DMS153 treated with DMSO at 0.1 percent for 48 hours (cell line): ENCODE measurements at regions not wholly inside any gene's neighbourhood (a gene's known extent, or its start where the extent isn't known, plus 50 kb on each side); places are given as distances from the start of the nearest gene placed in this dataset.
"Not testable (repeated sequence)": the region's sequence is repeated elsewhere in the genome, so short reads cannot be mapped to it uniquely, and the experiment has no call there.

Experiments used
- DNase-seq: peaks from one replicate; lab custom pipeline; 2025; ENCODE audit not compliant: unreplicated experiment; lab: John Stamatoyannopoulos, UW

DNA sequence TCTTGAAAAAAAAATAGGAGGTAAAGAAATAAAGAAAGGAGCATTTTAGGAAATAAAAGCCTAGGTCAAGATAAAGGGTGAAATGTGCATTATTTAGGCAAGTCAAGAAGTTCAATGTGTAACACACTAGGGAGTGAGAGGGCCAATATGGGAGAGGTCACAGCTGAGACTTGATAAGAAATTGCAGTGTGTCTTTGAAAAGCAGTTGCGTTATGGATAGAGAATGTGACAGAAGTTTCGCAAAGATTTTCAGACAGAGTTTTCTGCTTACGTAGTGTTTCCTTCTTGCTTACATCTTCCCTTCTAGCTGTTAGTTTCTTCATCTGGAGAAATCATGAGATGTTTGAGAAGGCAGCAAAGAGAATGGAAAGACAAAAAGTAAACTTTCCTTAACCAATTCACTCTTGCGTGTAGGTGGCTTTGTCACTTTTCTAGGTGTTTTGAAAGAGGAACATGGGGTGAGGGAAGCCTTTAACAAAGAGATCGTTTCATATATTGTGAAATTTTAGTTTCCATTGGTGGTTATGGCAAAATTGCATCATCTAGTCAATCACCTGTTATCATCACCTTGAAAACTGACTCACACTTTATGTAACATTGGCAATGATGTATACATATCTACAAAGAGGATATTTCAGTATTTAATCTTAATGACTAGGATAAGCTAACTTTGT, 975.5 kb downstream of the OLFM4 start:
- DNase-seq: no peak

DNA sequence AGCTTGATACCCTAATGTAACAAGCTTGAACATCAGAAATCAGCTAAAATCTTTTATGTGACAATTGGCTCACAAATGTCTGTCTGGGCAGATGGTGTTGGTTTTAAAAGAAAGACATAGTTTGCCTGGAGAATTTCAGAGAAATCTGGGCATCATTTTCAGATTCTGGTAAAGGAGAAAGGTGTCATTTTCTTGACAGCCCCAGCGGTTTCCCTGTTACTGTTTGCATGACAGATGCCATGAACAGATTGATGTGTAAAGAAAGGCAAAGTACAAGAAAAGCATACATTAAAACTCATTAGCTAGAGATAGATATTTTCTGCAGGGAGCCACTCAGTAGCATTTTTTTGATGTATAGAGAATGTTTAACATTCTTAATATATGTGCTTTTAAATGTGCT, 987.9 kb downstream of the OLFM4 start:
- no peak for DNase-seq

DNA sequence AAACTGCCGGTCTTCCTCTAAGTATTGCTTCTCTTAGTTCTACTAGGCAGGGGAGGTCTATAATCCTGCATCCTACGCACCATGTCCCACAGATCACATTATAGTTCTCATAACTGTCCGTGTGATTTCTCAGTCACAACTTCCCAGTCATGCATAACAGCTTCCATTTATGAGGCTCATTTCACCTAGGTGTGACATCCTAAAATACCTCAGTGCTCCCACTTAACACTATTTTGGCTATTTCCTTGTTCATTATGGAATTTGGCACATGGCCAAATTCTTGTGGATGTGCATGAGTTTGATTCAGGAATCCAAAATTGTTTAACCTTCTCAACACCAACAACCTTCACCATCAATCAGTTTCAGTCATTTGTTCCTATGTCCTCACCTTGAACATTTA, 989.9 kb downstream of the OLFM4 start:
- no peak for DNase-seq

DNA sequence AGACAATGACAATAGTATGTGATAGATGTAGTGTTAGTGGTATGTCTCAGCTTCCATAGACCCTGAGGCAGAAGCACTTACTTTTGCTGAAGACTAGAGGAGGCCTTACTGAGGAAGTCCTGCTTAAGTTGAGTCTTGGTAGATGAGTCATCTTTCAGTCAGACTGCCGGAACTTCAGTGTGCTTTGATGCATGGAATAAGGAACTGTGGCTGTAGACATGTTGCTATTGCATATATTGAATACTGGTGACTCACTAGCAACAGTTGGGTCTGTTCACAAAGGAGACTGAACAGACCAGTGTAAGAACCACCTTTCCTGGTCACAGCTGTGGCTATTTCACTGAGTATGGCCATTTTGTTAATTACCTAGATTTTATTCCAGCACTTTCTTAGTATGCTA, 1000.6 kb downstream of the OLFM4 start:
- no peak for DNase-seq

DNA sequence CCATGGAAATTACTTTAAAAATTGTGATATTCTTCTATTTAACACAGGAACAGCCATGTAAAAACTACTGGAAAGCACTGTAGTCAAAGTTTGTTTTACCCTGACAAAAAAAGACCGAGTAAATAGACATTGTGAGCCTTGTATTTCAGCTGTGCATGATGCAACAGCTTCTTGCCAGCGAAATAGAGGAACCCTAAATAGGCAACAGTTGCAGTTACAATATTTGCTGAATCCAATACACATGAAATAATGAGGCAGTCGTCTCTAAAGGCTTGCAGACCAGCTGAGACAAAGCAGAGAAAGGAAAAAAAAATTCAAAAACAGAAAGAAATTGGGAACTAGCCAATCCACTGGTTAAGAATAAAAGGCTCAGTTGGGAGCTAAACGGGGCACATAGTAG, 1001.1 kb downstream of the OLFM4 start:
- DNase-seq: no peak

DNA sequence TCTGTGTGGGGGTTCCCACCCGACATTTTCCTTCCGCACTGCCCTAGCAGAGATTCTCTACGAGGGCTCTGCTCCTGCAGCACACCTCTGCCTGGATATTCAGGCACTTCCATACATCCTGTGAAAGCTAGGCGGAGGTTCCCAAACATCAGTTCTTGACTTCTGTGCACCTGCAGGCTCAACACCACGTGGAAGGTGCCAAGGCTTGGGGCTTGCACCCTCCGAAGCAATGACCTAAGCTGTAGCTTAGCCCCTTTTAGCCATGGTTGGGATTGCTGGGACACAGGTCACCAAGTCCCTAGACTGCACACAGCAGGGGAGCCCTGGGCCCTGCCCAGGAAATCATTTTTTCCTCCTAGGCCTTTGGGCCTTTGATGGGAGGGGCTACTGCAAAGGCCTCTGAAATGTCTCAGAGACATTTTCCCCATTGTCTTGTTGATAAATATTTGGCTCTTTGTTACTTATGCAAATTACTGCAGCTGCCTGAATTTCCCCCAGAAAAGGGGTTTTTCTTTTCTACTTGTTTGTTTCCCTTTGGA, 1004.8 kb downstream of the OLFM4 start:
- no peak for DNase-seq

DNA sequence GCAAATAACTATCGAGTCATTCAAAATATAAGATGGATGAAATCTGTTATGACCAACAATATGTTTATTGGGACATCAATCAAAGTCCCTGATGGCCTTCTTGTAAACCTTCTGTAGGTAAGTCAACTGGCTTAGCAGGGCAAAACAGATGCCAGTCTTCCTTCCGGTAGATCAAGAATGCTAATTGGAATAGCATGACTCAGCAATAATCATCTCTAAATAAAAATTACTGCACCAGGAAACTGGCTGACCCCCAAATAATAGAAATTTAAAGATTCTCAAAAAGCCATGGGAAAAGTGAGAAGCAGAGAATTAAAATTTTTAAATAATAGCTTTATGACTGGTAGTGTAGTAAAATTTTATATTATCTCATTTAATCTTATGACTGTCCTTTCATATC, 1005.4 kb downstream of the OLFM4 start:
- DNase-seq: no peak

DNA sequence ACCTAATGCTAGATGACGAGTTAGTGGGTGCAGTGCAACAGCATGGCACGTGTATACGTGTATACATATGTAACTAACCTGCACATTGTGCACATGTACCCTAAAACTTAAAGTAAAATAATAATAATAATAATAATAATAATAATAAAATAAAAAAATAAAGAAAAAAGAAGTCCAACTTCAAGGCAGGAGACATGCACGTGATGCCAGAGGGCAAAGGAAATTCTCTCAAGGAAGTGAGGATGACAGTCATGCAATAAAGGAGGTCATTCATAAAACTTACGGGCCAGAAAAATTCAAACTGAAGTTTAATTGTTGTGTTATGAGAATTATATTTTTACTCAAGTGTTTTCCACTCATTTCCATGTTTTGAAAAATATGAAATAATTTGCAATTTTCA, 1028.8 kb downstream of the OLFM4 start:
- not testable (repeated sequence) for DNase-seq

DNA sequence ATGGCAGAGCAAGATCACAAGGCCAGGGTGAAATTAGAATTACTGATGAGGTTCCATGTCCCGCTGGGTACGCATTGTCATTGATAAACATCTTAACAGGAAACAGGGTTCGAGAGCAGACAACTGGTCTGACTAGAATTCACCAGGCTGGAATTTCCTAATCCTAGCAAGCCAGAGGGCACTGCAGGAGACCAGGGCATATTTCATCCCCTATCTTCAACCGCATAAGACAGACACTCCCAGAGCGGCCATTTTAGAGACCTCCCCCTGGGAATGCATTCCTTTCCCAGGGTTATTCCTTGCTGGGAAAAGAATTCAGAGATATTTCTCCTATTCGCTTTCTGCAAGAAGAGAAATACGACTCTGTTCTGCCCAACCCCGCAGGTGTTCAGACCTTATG, 1041.3 kb downstream of the OLFM4 start:
- not testable (repeated sequence) for DNase-seq

DNA sequence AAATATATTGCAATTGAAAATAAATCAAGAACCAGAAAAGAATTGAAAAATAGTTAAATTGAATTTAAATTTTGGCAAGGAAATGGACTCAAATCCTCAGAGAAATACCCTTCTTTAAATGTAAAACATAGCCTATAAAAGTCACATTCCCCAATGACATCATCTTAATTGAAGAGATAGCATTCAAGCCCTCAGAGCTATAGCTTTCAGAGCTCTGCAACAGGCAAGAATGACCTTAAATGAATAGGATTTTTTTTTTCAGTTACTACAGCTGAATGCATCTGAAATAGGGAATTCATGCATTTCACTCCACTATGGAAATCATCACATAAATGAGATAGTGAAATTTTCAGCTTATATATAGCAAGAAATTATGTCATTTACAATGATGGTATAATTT, 1049.0 kb downstream of the OLFM4 start:
- DNase-seq: no peak

DNA sequence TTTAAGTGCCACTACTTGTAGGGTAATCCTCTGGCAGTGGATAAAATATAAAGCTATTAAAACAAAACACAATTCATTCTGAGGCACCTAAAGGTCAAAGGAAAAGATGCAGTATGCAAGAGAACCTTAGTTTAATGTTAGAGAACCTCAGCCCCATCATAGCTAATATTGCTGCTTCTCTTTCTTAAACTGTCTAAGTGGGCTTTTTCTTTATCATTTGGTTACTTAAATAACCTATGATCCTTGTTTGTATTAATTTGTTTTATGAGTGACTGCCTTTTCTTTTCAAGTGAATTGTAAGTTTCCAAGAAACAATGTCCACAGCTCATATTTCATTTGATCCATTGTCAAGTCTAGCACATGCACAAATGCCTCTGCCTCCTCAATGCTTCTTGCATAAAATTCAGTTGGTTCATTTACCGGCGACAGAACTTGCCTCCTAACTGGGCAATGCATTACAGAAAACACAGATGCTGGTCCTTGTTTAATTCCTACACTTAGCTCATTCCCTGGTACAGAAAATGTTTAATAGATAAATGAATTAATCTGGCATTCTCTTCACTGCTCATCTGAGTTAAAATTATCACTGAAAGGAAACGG, 1049.8 kb downstream of the OLFM4 start:
- no peak for DNase-seq

DNA sequence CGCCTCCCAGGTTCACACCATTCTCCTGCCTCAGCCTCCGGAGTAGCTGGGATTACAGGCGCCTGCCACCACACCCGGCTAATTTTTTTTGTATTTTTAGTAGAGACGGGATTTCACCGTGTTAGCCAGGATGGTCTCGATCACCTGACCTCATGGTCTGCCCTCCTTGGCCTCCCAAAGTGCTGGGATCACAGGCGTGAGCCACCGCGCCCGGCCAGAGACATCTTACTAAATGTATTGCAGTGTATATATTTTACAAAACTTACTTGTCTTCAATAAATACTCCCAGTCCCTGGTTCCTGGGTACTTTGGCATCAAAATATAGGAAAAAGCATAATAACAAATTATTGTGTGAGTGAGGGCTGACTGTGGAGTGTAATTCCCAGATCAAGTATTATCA, 1053.7 kb downstream of the OLFM4 start:
- DNase-seq: not testable (repeated sequence)

DNA sequence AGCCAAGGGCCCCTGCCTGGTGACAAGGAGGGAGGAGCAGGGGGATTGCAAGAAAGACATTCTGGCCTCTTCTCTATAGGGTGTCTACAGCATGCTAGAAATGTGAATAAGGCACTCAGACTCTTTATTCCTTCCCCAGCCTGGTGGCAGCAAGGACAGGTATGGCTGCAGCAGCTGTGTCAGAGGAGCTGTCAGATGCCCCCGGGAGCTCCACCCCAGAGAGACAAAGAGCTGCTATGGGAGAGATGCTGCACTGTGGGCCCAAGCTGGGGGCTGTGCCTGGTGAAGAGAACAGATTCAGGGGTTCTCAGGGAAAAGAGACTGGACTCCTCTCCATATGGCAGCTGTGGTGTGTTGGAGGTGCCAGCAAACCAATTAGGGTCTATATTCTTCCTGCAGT, 1063.3 kb downstream of the OLFM4 start:
- no peak for DNase-seq

DNA sequence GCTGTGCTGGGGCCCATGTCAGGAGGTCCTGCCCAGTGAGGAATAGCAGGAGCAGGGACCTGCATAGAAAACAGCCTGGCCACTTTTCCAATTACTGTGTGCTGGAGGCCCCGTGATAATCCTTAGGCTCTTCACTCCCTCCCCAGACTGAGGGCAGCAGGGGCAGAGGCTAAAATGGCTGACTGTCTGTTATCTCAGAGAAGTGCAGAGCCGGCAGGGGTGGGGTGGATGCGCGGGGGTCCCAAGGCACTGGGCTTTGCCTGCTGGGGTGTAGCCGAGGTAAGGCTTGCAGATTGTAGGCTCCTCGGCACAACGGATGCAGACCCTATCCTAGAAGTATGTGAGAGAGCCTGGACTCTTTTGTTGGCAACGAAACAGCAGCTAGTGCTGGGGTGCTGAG, 1064.1 kb downstream of the OLFM4 start:
- no peak for DNase-seq

DNA sequence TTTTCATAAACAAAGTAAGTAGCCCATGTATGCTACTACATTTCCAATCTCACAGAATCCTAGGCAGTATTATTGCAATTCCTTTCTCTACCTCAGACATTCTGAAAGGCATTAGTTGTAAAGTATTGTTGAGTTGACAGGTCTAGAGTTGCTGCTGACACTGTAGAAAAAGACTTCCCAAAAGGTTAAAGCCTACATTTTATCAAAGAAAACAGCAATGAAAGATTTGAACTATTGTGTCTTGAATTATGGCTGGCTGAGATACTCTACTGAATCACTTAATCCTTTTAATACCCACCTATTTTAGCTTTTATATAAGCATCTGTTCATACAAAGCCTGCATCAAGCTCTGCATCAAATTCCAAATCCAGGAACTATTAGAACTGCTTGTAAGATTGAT, 1082.0 kb downstream of the OLFM4 start:
- no peak for DNase-seq

DNA sequence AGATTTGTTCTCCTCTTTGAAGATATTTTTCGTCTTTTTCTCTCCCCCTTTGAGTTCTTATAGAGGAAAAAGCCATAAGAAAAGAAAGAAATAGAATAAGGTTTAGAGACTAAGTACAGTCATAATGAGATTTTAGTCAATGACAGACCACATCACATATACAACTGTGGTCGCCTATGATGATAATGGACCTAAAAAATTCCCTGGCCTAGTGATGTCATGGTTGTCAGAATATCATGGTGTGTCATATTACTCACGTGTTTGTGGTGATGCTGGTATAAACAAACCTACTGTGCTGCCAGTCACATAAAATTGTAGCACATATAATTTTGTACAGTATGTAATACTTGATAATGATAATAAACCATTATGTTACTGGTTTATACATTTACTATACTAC, 1096.1 kb downstream of the OLFM4 start:
- DNase-seq: no peak

DNA sequence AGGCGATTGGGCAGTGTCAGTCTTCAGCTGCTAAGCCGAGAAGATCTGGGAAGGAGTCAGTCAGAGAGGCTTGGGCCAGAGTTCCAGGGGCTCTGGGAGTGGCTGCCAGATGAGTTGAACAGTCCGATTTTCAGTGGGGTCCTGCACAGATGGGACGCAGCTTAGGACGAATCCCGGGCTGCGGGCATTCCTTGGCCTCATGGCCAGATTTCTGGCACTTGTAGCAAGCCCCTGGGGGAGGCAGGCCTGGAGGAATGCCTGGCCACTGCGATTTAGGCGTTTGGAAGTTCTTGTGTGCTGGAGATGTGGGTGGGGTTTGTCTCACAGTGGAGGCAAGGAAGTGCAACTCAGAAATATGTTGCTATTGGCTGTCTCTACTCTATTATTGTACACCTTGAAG, 1102.3 kb downstream of the OLFM4 start:
- DNase-seq: not testable (repeated sequence)

DNA sequence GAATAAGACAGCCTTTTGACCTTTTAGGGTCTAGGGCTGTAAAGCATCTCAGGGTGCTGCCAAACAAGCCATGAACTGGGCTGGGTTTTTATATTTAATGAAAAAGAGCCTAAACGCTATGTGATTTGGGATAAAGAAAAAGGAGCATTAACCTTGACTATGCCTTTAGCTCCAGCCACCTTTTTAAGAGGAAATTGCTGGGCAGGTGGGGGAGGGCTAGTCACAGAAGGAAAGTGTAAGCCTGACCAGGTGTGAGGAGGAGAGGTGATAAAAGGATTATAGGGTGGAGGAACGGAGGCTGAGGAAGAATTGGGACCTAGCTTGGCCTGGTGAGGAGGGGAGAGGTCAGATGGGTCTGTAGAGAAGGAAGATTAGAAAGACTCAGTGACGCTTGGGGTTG, 1102.8 kb downstream of the OLFM4 start:
- not testable (repeated sequence) for DNase-seq

DNA sequence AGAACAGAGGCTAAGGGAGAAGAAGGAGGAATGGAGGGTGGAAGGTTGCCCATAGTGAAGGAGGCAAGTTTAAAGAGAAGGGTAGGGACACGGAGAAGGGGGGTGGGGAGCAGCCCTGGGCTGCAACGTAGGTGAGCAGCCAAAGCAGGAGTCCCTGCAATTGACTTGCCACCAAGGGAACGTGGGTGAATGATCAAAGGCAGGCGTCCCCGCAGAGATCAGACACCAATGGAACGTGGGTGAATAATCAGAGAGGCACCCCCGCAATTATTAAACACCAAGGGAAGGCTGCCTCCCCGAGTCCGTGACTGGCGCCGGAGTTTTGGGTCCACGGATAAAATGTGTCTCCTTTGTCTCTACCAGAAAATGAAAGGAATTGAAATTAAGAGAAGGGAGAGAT, 1103.5 kb downstream of the OLFM4 start:
- not testable (repeated sequence) for DNase-seq

DNA sequence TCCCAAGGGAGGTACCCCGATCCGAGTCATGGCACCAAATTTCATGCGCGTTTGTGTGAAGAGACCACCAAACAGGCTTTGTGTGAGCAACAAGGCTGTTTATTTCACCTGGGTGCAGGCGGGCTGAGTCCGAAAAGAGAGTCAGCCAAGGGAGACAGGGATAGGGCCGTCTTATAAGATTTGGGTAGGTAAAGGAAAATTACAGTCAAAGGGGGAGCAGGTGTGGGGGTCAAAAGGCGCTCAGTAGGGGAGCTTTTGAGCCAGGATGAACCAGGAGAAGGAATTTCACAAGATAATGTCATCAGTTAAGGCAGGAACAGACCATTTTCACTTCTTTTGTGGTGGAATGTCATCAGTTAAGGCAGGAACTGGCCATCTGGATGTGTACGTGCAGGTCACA, 1104.1 kb downstream of the OLFM4 start:
- not testable (repeated sequence) for DNase-seq

DNA sequence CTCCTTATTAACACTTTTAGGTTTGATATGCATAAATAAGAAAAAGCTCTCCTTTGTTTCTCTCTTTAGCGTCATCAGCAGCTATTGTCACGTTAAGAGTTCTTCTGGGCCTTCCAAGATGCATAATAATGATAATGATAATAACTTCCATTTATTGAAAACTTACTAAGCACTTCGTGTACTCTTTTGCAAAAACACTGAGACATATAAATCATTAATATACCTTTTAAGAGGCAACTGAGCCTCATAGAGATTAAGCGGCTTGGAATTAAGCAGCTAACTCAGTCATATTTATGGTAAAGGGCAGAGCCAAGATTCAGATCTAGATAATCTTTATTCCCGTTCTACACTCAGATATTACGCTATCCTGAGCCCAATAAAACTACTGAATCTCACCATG, 1105.1 kb downstream of the OLFM4 start:
- DNase-seq: no peak

DNA sequence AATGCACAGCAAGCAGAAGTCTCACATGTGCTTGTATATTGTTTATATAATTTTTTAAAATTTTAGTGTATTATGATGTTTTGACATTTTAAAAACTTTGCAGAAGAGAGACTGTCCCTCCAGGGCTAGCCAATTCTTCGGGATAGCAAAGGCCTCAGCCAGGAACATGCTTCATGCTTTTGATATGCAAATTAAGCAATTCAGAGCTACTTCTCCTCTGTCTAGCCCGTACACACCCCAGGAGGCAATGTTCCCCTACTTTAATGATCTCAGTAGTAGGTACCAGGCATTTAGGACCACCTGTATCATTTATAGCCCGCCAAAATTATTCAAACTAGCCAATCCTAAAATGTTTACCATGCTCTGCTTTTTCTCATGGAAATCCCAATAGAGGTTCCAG, 1116.2 kb downstream of the OLFM4 start:
- no peak for DNase-seq

DNA sequence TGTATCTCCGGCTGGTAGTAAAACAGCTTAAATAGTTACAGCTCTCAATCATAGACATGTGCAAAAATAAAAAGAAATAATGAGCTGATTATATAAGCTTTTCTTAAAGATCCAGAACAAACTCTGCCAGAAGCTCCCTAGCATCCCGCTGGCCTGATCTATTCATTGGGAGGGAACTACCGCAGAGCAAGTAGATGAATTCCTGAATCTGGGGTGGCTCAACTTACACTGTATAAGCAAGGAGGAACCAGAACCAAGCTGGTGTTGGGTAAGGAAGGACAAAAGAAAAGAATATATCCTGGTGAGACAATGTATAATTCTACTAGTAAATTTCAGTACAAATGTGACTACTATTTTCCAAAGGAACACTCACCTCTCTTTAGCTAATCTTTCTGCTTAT, 1122.2 kb downstream of the OLFM4 start:
- DNase-seq: no peak
